UCSD-AML1 (cell line): ENCODE measurements at regions not wholly inside any gene's neighbourhood (a gene's known extent, or its start where the extent isn't known, plus 50 kb on each side); places are given as distances from the start of the nearest gene placed in this dataset.

Source experiments
- DNase-seq: peaks from one replicate; lab custom pipeline; 2025; ENCODE audit not compliant: unreplicated experiment; lab: John Stamatoyannopoulos, UW

DNA sequence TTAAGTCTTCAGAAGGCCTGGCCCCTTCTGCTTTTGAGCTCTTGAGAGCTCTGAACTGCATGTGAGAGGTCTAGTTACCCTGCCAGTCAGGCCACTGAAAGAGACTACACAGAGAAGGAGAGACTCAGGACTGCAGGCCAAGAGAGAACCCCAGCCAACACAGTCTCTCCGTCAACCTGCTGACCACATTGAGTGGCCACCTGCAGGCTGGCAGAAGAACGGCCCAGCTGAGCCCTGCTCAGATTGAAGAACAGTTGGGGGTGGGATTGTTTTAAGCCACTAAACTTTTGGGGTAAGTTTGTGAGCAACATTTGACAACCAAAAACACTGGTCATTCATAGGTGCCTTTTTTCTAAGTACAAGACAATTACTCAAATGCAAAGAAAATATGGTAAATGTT is 273.5 kb upstream of the CCDC54 start:
- no peak for DNase-seq

DNA sequence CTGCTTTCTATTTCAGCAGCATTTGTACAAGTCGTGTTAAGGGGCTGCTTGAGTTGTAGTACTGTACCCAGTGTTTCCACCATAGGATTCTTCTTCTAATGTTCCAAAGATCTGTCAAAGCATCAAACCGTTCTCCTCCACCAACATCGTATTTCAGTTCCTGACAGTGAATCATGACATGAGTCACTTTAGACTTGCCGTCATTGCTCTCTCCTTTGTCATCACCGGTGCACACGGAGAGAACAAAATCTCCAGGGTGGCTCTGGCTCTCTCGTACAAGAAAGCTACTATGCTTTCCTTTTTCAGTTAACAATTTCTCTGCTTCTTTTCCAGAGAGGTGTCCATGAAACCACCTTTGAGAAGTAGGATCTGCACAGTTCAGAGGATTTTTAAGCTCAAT is 270.9 kb upstream of the CCDC54 start:
- no peak for DNase-seq

DNA sequence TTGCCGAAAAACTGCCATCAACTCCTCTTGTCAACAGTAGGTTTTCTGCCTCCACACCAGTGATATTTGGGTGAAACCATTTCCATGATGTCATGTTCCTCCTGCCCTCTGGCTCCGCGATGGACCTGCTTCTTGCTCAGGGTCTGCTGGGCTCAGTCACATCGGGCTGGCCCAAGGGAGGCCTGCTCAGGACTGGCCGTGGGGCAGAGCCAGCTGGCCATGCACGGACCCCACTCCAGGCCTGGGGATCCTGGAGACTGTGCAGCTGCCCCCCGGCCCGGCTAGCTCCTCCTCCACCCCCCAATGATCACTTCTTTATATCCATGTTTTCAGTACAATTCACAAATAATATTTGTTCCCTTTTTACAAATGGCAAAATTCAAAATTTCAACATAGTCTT is 270.3 kb upstream of the CCDC54 start:
- no peak for DNase-seq

DNA sequence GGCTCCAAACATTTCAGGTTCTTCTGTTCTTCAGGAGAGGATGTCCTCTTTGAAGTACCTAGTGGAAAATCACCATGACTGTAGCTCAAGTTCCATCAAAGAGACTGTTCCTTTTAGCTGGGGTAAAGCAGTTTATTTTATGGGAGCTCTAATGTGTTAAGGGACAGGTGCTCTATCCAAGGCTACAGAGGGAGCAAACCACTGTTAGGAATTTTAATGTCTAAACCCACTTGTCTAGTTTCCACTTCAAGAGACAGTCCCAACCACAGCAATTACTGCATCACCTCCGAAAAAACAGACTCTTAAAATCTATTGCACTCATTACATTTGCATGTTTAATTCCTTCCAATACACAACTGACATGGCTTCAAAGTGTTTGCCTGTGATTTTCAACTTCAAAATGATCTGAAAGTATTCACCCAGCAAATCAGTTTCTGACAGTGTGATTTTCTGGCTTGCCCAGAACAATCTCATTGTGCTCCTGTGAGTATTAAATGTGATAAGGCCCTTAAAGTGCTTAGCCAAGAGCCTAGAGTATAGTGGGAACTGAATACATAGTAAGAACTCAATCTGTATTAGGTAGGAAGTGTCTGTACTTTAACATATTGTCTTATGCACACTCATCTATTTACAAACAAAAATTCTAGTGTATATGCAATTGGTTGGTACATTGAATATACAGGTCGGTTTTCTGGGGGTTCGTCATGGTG is 266.5 kb upstream of the CCDC54 start:
- no peak for DNase-seq

- no peak for DNase-seq
Observed at GRCh38 chr3:107111872-107112271, 265.4 kb upstream of the CCDC54 start.

GRCh38 chr3:107112356-107112755 is 264.9 kb upstream of the CCDC54 start:
- no peak for DNase-seq

GRCh38 chr3:107116251-107116650 is 261.0 kb upstream of the CCDC54 start:
- DNase-seq: no peak

GRCh38 chr3:107117156-107117555 is 260.1 kb upstream of the CCDC54 start:
- DNase-seq: no peak

- peak; percentile 9 for DNase-seq
Observed at GRCh38 chr3:107117922-107118536, 259.2 kb upstream of the CCDC54 start.

- DNase-seq: no peak
Observed at GRCh38 chr3:107124885-107125284, 252.4 kb upstream of the CCDC54 start.

GRCh38 chr3:107128946-107129345 is 248.3 kb upstream of the CCDC54 start:
- DNase-seq: no peak

DNA sequence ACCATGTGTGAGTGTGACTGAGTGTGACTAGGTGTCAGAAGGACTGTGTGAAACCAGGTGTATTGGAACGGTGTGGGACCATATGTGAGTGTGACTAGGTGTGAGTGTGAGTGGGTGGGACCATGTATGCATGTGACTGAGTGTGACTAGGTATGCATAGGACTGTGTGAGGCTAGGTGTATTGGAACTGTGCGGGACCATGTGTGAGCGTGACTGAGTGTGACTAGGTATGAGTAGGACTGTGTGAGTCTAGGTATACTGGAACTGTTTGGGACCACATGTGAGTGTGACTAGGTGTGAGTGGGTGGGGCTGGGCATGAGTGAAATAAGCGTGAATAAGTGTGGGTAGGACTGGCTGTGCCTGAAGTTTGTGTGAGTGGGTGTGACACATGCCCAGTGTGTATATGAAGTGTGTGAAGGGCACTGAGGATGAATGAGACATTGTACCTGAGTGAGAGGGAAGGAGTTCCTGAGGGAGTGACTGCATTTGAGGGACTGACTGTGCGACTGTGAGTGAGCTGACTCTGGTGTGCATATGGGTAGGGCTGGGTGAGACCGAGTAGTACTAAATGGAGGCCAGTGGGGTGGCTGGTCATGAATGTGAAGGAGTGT is 247.0 kb upstream of the CCDC54 start:
- no peak for DNase-seq

DNA sequence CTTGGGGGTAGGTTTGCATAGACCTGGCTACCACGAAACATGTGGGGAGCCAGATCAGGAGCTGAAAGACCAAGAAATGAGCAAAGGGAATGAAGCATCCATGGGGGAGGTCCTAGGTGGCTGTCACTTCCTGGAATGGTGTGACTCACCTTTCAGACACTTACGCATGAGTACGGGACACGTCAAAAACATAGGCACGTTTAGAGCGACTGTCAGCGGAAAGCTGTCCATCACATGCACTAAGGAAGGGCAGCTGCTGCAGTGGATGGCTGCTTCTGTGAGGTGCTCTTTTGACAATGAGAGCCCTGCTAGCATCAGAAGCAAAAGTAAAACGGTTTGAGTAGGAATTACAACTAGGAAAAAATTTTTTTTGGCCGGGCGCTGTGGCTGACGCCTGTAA is 244.6 kb upstream of the CCDC54 start:
- DNase-seq: no peak

- no peak for DNase-seq
Observed at GRCh38 chr3:107133891-107134290, 243.3 kb upstream of the CCDC54 start.

DNA sequence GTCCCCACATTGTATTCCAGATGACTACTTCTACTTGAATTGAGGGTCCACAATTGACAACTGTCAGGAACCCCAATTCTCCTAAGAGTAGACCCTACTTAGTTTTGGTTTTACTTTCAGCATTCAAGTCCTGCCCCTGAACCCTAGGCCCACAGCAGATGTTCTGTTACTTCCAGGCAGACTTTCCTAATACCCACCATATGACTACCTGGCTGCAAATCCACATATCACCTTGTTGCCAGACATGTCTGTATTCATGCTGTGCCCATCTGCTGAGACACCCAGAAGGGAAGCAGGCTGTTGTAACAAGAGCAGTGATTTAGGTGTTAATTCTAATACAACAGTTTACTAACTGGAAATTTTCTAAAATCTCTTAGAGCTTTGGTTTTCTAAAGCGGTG is 235.1 kb upstream of the CCDC54 start:
- DNase-seq: no peak

DNA sequence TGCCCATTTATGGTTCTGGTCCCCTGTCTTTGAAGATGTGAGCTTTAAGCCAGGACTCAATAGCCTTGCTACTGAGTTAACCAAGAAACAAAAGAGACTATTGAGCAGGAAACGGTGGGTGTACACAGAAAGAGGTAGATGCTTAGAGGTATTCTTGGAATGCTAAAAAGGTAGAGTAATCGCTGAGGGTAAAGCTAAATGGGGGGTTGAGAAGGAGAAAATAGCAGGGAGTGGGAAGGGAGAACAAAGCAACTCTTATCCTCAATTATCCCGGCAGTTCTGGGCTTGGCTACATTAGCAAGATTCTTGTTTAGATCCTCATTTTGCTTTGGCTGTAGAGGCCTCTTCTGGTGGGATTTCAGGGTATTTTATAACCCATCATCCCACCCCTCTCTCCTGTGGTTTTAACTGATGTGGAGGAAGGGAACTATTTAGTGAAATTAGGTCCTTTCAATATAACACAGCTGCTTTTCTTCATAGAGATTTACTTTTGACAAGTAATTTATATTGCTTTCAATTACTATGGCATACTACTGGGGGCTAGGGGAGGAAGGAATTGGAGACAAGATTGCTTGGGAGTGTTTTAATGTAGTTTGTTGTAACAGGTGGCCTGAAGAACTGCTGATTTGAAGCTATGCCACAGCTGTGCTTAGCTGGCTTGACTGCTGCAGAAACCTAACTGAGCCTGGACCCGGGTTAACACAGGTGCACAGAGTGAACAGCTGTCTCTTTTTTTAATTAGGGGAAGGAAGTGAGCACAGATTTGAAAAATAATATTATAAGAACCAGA is 234.3 kb upstream of the CCDC54 start:
- no peak for DNase-seq

DNA sequence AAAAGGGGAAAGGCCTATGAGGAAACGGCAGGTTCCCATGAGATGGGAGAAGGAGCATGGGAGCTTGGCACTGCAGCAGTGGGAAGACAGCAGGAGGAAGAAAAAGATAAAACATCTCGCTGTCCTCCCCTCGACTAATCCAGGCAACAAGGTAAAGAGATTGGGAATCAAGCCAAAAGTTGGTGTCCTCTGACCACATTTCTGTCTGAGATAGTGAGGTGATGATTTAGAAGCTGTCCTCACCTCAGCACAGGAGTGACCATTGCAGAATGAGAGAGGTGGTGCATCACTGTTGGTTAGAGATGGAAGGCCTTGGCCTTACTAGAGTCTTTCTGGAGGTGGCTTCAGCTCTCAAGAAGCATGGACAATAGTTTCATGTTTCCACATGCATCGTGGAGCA is 226.6 kb upstream of the CCDC54 start:
- no peak for DNase-seq

- DNase-seq: no peak
Observed at GRCh38 chr3:107153981-107154380, 223.3 kb upstream of the CCDC54 start.

- no peak for DNase-seq
Observed at GRCh38 chr3:107172411-107172810, 204.8 kb upstream of the CCDC54 start.

DNA sequence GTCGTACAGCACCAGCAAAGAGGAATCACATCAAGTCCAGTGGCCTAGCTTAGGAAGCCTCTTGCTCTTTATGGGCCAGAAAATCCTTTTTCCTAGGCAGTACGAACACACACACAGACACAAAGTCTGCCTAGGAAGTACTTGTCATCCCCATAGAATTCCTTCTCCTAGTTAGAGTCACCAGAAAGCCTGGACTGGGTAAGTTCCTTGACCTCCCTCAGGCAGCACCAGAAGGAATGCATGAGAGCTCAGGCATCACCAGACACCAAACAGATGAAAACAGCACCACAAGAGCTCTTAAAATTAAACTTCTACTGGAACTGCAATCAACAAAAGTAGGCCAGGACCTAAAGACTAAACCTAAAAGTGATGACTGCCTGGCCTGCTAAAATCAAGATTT is 192.9 kb upstream of the CCDC54 start:
- DNase-seq: no peak

- no peak for DNase-seq
Observed at GRCh38 chr3:107188262-107188661, 189.0 kb upstream of the CCDC54 start.
